ENCODE measurements at regions not wholly inside any gene's neighbourhood (a gene's known extent, or its start where the extent isn't known, plus 50 kb on each side); places are given as distances from the start of the nearest gene placed in this dataset.

- H3K9me3 ChIP-seq (ENCODE audit: control insufficient read depth, low read length), result no peaks in the 10 kb centered on the region
- H3K4me3 ChIP-seq (ENCODE audit: extremely low read depth, insufficient read depth, low read length, poor library complexity, severe bottlenecking), result no peak overlapping the region
- H3K27ac ChIP-seq (ENCODE audit: low read depth, low read length, severe bottlenecking), result no peak overlapping the region
- H3K36me3 ChIP-seq (ENCODE audit: control insufficient read depth, insufficient read depth, low read length), result no peaks in the 10 kb centered on the region
- no peaks in the 10 kb centered on the region for H3K4me1 ChIP-seq (ENCODE audit: control insufficient read depth, insufficient read depth, low read length, poor library complexity, severe bottlenecking)
- 89 to 96% methylated on average over 1 to 2 of the region's 2 CpGs for WGBS, 2 experiments (ENCODE audit: insufficient coverage in 2 of 2)
Measured at GRCh38 chr5:155867522-155868088, 459.4 kb upstream of the SGCD start.

GRCh38 chr5:155870636-155871035 is 456.3 kb upstream of the SGCD start:
- H3K4me3 ChIP-seq (ENCODE audit: extremely low read depth, insufficient read depth, low read length, poor library complexity, severe bottlenecking), result no peak overlapping the region
- H3K27ac ChIP-seq (ENCODE audit: low read depth, low read length, severe bottlenecking), result no peak overlapping the region
- H3K4me1 ChIP-seq (ENCODE audit: control insufficient read depth, insufficient read depth, low read length, poor library complexity, severe bottlenecking), result no peaks in the 10 kb centered on the region
- H3K9me3 ChIP-seq (ENCODE audit: control insufficient read depth, low read length), result no peaks in the 10 kb centered on the region
- WGBS, 2 experiments (ENCODE audit: insufficient coverage in 2 of 2), result 93% methylated on average over 6 to 7 of the region's 7 CpGs
- H3K36me3 ChIP-seq (ENCODE audit: control insufficient read depth, insufficient read depth, low read length), result no peaks in the 10 kb centered on the region

DNA sequence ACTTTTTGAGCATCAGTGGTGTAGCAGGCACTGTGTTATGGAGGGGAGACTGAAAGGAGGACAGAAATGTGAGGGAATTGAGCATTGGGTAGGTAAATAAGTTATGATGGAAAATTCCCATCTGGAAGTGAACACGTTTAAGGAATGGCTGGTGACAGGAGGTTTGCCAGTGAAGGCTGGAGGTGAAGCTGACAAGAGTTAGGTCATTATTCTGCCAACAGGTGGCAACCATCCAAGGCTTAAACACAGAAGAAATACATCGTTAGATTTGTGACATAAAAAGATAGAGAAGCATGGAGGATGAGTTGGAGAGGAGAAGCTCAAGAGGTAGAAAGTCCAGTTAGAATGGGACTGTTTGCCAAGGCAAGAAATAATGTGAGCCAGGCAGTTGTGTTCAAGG is 455.3 kb upstream of the SGCD start:
- Histone ChIP-seq H3K9me3 (ENCODE audit: control insufficient read depth, low read length) (no peaks in the 10 kb centered on the region), H3K27ac (ENCODE audit: low read depth, low read length, severe bottlenecking) (no peak overlapping the region), H3K4me3 (ENCODE audit: extremely low read depth, insufficient read depth, low read length, poor library complexity, severe bottlenecking) (no peak overlapping the region), H3K4me1 (ENCODE audit: control insufficient read depth, insufficient read depth, low read length, poor library complexity, severe bottlenecking) (no peaks in the 10 kb centered on the region), H3K36me3 (ENCODE audit: control insufficient read depth, insufficient read depth, low read length) (no peaks in the 10 kb centered on the region)
- 62 to 71% methylated on average over 2 of the region's 2 CpGs for WGBS, 2 experiments (ENCODE audit: insufficient coverage in 2 of 2)

DNA sequence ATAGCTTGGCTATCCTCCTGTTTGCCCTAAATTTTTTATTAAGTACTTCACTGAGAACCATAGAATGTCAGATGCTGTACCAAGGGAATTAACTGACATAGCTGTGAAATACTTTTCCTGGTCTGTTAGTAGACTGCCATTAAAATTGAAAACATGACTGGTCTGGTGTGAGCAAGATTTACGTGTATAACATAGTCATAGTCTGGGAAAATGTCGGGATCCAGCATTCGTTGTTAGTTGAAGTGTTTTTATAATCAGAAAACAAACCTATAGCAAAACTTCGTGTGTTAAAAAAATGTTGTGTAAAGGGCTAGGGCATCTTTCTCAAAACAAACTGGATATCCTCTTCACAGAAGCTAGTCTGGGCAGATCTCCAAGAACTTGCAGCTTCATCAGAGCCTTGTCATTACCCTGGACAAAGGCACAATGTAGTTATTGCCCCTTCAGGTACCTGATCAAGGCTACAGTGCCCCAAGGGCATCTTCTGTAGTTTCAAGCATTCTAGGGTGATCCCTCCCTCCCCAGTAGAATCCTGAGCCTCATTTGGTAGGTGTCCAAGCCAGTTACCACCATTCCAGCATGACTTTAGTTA is 454.2 kb upstream of the SGCD start:
- no peaks in the 10 kb centered on the region for H3K4me1 ChIP-seq (ENCODE audit: control insufficient read depth, insufficient read depth, low read length, poor library complexity, severe bottlenecking)
- WGBS, 2 experiments (ENCODE audit: insufficient coverage in 2 of 2), result no CpG with 5 or more reads among the region's 4 CpGs
- H3K9me3 ChIP-seq (ENCODE audit: control insufficient read depth, low read length), result no peaks in the 10 kb centered on the region
- no peaks in the 10 kb centered on the region for H3K36me3 ChIP-seq (ENCODE audit: control insufficient read depth, insufficient read depth, low read length)
- H3K4me3 ChIP-seq (ENCODE audit: extremely low read depth, insufficient read depth, low read length, poor library complexity, severe bottlenecking), result no peak overlapping the region
- no peak overlapping the region for H3K27ac ChIP-seq (ENCODE audit: low read depth, low read length, severe bottlenecking)

DNA sequence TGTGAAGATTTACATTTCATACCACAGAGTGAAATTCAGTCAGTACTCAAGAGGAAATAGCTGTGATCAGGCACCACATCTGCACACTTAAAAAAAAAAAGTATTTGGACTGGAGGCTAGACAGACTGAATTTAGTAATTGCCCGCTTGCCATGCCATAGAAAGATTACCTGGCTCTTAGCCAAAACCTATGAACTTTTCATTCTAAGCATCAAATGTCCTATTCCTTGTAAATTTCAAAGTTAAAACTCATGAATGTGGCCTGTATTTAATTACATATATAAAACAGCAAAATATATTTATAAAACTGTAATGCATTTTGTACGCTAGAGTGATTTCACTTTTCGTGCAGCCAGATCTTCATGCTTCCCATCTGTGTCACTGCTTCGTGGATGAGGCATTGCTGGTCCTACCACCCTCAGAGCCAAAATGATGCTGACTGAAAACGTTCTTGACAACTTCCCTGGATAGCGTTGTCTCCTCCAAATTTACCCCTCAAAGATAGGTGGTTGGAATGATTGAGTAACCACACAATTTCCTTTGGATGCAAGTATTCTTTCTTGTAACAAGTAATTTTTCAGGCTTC is 447.9 kb upstream of the SGCD start:
- Histone ChIP-seq H3K36me3 (ENCODE audit: control insufficient read depth, insufficient read depth, low read length) (no peaks in the 10 kb centered on the region), H3K9me3 (ENCODE audit: control insufficient read depth, low read length) (no peaks in the 10 kb centered on the region), H3K4me1 (ENCODE audit: control insufficient read depth, insufficient read depth, low read length, poor library complexity, severe bottlenecking) (no peaks in the 10 kb centered on the region), H3K27ac (ENCODE audit: low read depth, low read length, severe bottlenecking) (no peak overlapping the region), H3K4me3 (ENCODE audit: extremely low read depth, insufficient read depth, low read length, poor library complexity, severe bottlenecking) (no peak overlapping the region)
- 84% methylated on average over 4 of the region's 6 CpGs; no CpG with 5 or more reads in 1 of the 2 experiments for WGBS, 2 experiments (ENCODE audit: insufficient coverage in 2 of 2)

DNA sequence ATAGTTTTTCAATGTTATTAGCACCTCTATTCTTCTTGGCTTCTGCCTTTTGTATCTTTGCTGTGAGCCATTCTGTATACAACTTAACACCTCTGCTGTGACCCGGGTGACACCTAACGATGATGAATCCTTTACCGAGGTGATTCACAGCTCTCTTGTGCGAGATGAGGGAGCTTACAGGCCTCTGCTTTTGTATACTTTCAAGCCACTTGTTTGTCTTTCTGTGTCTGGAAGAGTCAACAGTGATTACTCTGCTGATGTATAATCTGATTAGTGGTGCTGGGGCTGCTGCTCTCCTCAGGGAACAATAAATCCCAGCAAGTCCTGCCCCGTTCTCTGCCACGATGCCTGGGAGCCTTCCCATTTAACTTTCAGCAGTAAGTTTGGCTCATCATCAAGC is 442.9 kb upstream of the SGCD start:
- Histone ChIP-seq H3K27ac (ENCODE audit: low read depth, low read length, severe bottlenecking) (no peak overlapping the region), H3K4me3 (ENCODE audit: extremely low read depth, insufficient read depth, low read length, poor library complexity, severe bottlenecking) (no peak overlapping the region), H3K36me3 (ENCODE audit: control insufficient read depth, insufficient read depth, low read length) (no peaks in the 10 kb centered on the region), H3K9me3 (ENCODE audit: control insufficient read depth, low read length) (no peaks in the 10 kb centered on the region), H3K4me1 (ENCODE audit: control insufficient read depth, insufficient read depth, low read length, poor library complexity, severe bottlenecking) (no peaks in the 10 kb centered on the region)
- 25 to 43% methylated on average over 4 of the region's 6 CpGs for WGBS, 2 experiments (ENCODE audit: insufficient coverage in 2 of 2)

GRCh38 chr5:155885199-155885598 is 441.8 kb upstream of the SGCD start:
- no CpG with 5 or more reads among the region's 1 CpG for WGBS, 2 experiments (ENCODE audit: insufficient coverage in 2 of 2)
- Histone ChIP-seq H3K4me1 (ENCODE audit: control insufficient read depth, insufficient read depth, low read length, poor library complexity, severe bottlenecking) (no peaks in the 10 kb centered on the region), H3K4me3 (ENCODE audit: extremely low read depth, insufficient read depth, low read length, poor library complexity, severe bottlenecking) (no peak overlapping the region), H3K36me3 (ENCODE audit: control insufficient read depth, insufficient read depth, low read length) (no peaks in the 10 kb centered on the region), H3K27ac (ENCODE audit: low read depth, low read length, severe bottlenecking) (no peak overlapping the region), H3K9me3 (ENCODE audit: control insufficient read depth, low read length) (no peaks in the 10 kb centered on the region)

GRCh38 chr5:155886311-155887031 is 440.5 kb upstream of the SGCD start:
- no peak overlapping the region for H3K27ac ChIP-seq (ENCODE audit: low read depth, low read length, severe bottlenecking)
- no peak overlapping the region for H3K4me3 ChIP-seq (ENCODE audit: extremely low read depth, insufficient read depth, low read length, poor library complexity, severe bottlenecking)
- no peaks in the 10 kb centered on the region for H3K36me3 ChIP-seq (ENCODE audit: control insufficient read depth, insufficient read depth, low read length)
- H3K4me1 ChIP-seq (ENCODE audit: control insufficient read depth, insufficient read depth, low read length, poor library complexity, severe bottlenecking), result no peaks in the 10 kb centered on the region
- WGBS, 2 experiments (ENCODE audit: insufficient coverage in 2 of 2), result 87 to 89% methylated on average over 12 of the region's 13 CpGs
- no peaks in the 10 kb centered on the region for H3K9me3 ChIP-seq (ENCODE audit: control insufficient read depth, low read length)

GRCh38 chr5:155895484-155895883 is 431.5 kb upstream of the SGCD start:
- no peak overlapping the region for H3K4me3 ChIP-seq (ENCODE audit: extremely low read depth, insufficient read depth, low read length, poor library complexity, severe bottlenecking)
- no peak overlapping the region for H3K27ac ChIP-seq (ENCODE audit: low read depth, low read length, severe bottlenecking)
- no peaks in the 10 kb centered on the region for H3K4me1 ChIP-seq (ENCODE audit: control insufficient read depth, insufficient read depth, low read length, poor library complexity, severe bottlenecking)
- no peaks in the 10 kb centered on the region for H3K36me3 ChIP-seq (ENCODE audit: control insufficient read depth, insufficient read depth, low read length)
- 90 to 100% methylated on average over 1 to 2 of the region's 2 CpGs for WGBS, 2 experiments (ENCODE audit: insufficient coverage in 2 of 2)
- no peaks in the 10 kb centered on the region for H3K9me3 ChIP-seq (ENCODE audit: control insufficient read depth, low read length)

GRCh38 chr5:155897761-155898160 is 429.2 kb upstream of the SGCD start:
- Histone ChIP-seq H3K9me3 (ENCODE audit: control insufficient read depth, low read length) (no peaks in the 10 kb centered on the region), H3K36me3 (ENCODE audit: control insufficient read depth, insufficient read depth, low read length) (no peaks in the 10 kb centered on the region), H3K4me3 (ENCODE audit: extremely low read depth, insufficient read depth, low read length, poor library complexity, severe bottlenecking) (no peak overlapping the region), H3K27ac (ENCODE audit: low read depth, low read length, severe bottlenecking) (no peak overlapping the region), H3K4me1 (ENCODE audit: control insufficient read depth, insufficient read depth, low read length, poor library complexity, severe bottlenecking) (no peaks in the 10 kb centered on the region)
- WGBS, 2 experiments (ENCODE audit: insufficient coverage in 2 of 2), result 92% methylated on average over 3 of the region's 3 CpGs; no CpG with 5 or more reads in 1 of the 2 experiments

GRCh38 chr5:155898284-155898683 is 428.7 kb upstream of the SGCD start:
- H3K9me3 ChIP-seq (ENCODE audit: control insufficient read depth, low read length), result no peaks in the 10 kb centered on the region
- H3K4me1 ChIP-seq (ENCODE audit: control insufficient read depth, insufficient read depth, low read length, poor library complexity, severe bottlenecking), result no peaks in the 10 kb centered on the region
- H3K27ac ChIP-seq (ENCODE audit: low read depth, low read length, severe bottlenecking), result no peak overlapping the region

More at GRCh38 chr5:155898284-155898683, 428.7 kb upstream of the SGCD start:
- no peak overlapping the region for H3K4me3 ChIP-seq (ENCODE audit: extremely low read depth, insufficient read depth, low read length, poor library complexity, severe bottlenecking)
- H3K36me3 ChIP-seq (ENCODE audit: control insufficient read depth, insufficient read depth, low read length), result no peaks in the 10 kb centered on the region
